B cell (primary cell): ENCODE measurements at regions not wholly inside any gene's neighbourhood (a gene's known extent, or its start where the extent isn't known, plus 50 kb on each side); places are given as distances from the start of the nearest gene placed in this dataset.

Source experiments
- ATAC-seq: fragments of 200-7000 bp; cut with Tn5 transposase; one replicate; pipeline ENCODE4 v1.10.0; 2021; ENCODE audit warnings: low read depth, mild to moderate bottlenecking, moderate number of reproducible peaks, moderate library complexity
- CTCF ChIA-PET: fragments of 350-600 bp; sonication (Branson Sonifier 250); formaldehyde crosslinking; loops from one replicate; lab custom pipeline; 2021; ENCODE audit warnings: antibody characterized with exemption, inconsistent platforms; lab: Charles Lee
- POLR2A ChIA-PET: fragments of 350-600 bp; sonication (Branson Sonifier 250); formaldehyde crosslinking; loops from one replicate; lab custom pipeline; 2021; ENCODE audit warnings: antibody characterized with exemption; lab: Charles Lee
- DNase-seq: peaks from one replicate; pipeline ENCODE4 v3.0.0; 2013
- H2AFZ ChIP-seq: 2 replicates; pipeline ENCODE4 v1.6.1; 2012; ENCODE audit warnings: mild to moderate bottlenecking, low read depth, low read length; ENCODE audit not compliant: insufficient read depth, poor library complexity, severe bottlenecking
- H3K27ac ChIP-seq, 2 donors: 1 replicate in 1 of 2; 2 replicates in 1 of 2; pipeline ENCODE4 v1.5.1; 2012 to 2013; ENCODE audit warnings: low read length in 2 of 2, mild to moderate bottlenecking in 2 of 2, moderate library complexity in 1 of 2
- H3K27me3 ChIP-seq, 4 experiments: fragments of 200-600 bp in 1 of 4; sonication (generic) in 1 of 4; replicated peaks in 1 of 4; 1 replicate in 2 of 4; 2 replicates in 2 of 4; pipeline versions ENCODE4 v1.6.1 to v1.7.0; 2013 to 2016; ENCODE audit warnings: low read length in 3 of 4, mild to moderate bottlenecking in 2 of 4, mixed read lengths in 1 of 4, moderate library complexity in 1 of 4; ENCODE audit not compliant: insufficient read depth in 4 of 4, control insufficient read depth in 3 of 4; ENCODE audit errors: control extremely low read depth in 1 of 4
- H3K36me3 ChIP-seq, 2 experiments: replicated peaks in 1 of 2; 1 replicate in 1 of 2; 2 replicates in 1 of 2; pipeline versions ENCODE4 v1.6.1 to v1.7.1; 2013; ENCODE audit warnings: low read length in 1 of 2; ENCODE audit not compliant: insufficient read depth in 2 of 2, control insufficient read depth in 1 of 2; ENCODE audit errors: control extremely low read depth in 1 of 2, extremely low read depth in 1 of 2
- H3K4me1 ChIP-seq, 2 donors: fragments of 200-600 bp in 1 of 2; sonication (generic) in 1 of 2; 1 replicate in 1 of 2; 2 replicates in 1 of 2; pipeline versions ENCODE4 v1.5.1 to v1.6.1; 2013 to 2017; ENCODE audit warnings: low read length in 2 of 2; ENCODE audit not compliant: control insufficient read depth in 2 of 2, insufficient read depth in 2 of 2
- H3K4me2 ChIP-seq: replicated peaks from 2 replicates; pipeline ENCODE3; 2012; ENCODE audit warnings: mild to moderate bottlenecking, low read depth, low read length; ENCODE audit not compliant: poor library complexity, severe bottlenecking
- H3K4me3 ChIP-seq, 5 experiments: fragments of 200-600 bp in 1 of 5; sonication (generic) in 1 of 5; 1 replicate in 3 of 5; 2 replicates in 2 of 5; pipeline versions ENCODE4 v1.5.1 to v1.7.0; 2011 to 2016; ENCODE audit warnings: low read length in 4 of 5, mild to moderate bottlenecking in 4 of 5, low read depth in 2 of 5, control low read depth in 1 of 5, moderate library complexity in 1 of 5; ENCODE audit not compliant: insufficient read depth in 1 of 5; ENCODE audit errors: control extremely low read depth in 1 of 5, extremely low read depth in 1 of 5
- H3K79me2 ChIP-seq: fragments of 200-600 bp; sonication (generic); one replicate; pipeline ENCODE4 v1.6.0; 2016; ENCODE audit warnings: low read length; ENCODE audit not compliant: control insufficient read depth, insufficient read depth
- H3K9ac ChIP-seq: fragments of 200-600 bp; sonication (generic); 2 replicates; pipeline ENCODE4 v1.6.1; 2017; ENCODE audit warnings: mild to moderate bottlenecking, low read length, moderate library complexity
- H3K9me3 ChIP-seq, 3 donors: one replicate each; pipeline versions ENCODE4 v1.6.1 to v1.7.1; 2013; ENCODE audit warnings: low read length in 2 of 3; ENCODE audit not compliant: control insufficient read depth in 2 of 3, insufficient read depth in 1 of 3; ENCODE audit errors: control extremely low read depth in 1 of 3
- H4K20me1 ChIP-seq: 2 replicates; pipeline ENCODE4 v1.6.0; 2012; ENCODE audit warnings: mild to moderate bottlenecking, low read length; ENCODE audit not compliant: insufficient read depth, control insufficient read depth, poor library complexity, severe bottlenecking
- H3K27ac Mint-ChIP-seq: one replicate; pipeline ENCODE4 v1.8.0; 2021; ENCODE audit warnings: mixed read lengths
- H3K27me3 Mint-ChIP-seq: one replicate; pipeline ENCODE4 v1.8.0; 2021; ENCODE audit warnings: mixed read lengths
- H3K4me1 Mint-ChIP-seq: one replicate; pipeline ENCODE4 v1.8.0; 2021; ENCODE audit warnings: mixed read lengths
- H3K4me3 Mint-ChIP-seq: one replicate; pipeline ENCODE4 v1.8.0; 2021; ENCODE audit warnings: mixed read lengths
- H3K9me3 Mint-ChIP-seq: one replicate; pipeline ENCODE4 v1.8.0; 2022; ENCODE audit warnings: mixed read lengths; ENCODE audit not compliant: insufficient read depth
- CTCF ChIP-seq: fragments of 200-600 bp; IDR thresholded peaks from one replicate; pipeline ENCODE4 v1.8.0; 2022; ENCODE audit warnings: antibody characterized with exemption, mild to moderate bottlenecking
- EZH2 ChIP-seq: IDR thresholded peaks from 2 replicates; pipeline ENCODE4 v1.6.1; 2012; ENCODE audit warnings: borderline replicate concordance, low read depth, mild to moderate bottlenecking, moderate library complexity, low read length; ENCODE audit not compliant: insufficient read depth, poor library complexity, severe bottlenecking
- WGBS: methylation state at CpG from one replicate; pipeline ENCODE4 v1.1.5; 2013; ENCODE audit warnings: missing lambda C conversion rate; ENCODE audit not compliant: insufficient coverage; 5-methylcytosine and 5-hydroxymethylcytosine counted together
- intact Hi-C: fragments of 100-400 bp; cut with micrococcal nuclease; formaldehyde crosslinking; loops from one replicate; pipeline ENCODE4 v1.10.0; 2022

GRCh38 chr3:22029480-22029879 lies 278.5 kb upstream of the ZNF385D start:
- Mint-ChIP-seq H3K27ac (no peak overlapping the region), H3K9me3 (peaks cover 6% of the 10 kb centered on the region), H3K4me3 (no peak overlapping the region), H3K27me3 (no peaks in the 10 kb centered on the region), H3K4me1 (no peaks in the 10 kb centered on the region)
- Histone ChIP-seq H4K20me1 (no peaks in the 10 kb centered on the region), H3K36me3 (no peaks in the 10 kb centered on the region), H3K4me1 (no peaks in the 10 kb centered on the region), H3K9ac (no peak overlapping the region), H3K4me3 (no peak overlapping the region), H3K27ac (no peak overlapping the region), H3K4me2 (no peak overlapping the region), H2AFZ (no peak overlapping the region), H3K9me3 (peaks cover 0 to 7% (median 0%) of the 10 kb centered on the region in 3 donors), H3K79me2 (no peaks in the 10 kb centered on the region), H3K27me3 (no peaks in the 10 kb centered on the region)
- POLR2A ChIA-PET: no interaction called here
- TF ChIP-seq CTCF: no peak
- CTCF ChIA-PET: no interaction called here
- ATAC-seq: no peak
- DNase-seq: no peak
- 95% methylated on average over 2 of the region's 4 CpGs for WGBS
- intact Hi-C loops: no loop called here

GRCh38 chr3:22039161-22039560 lies 288.2 kb upstream of the ZNF385D start:
- Histone ChIP-seq H2AFZ (no peak overlapping the region), H3K4me3 (no peak overlapping the region), H3K79me2 (no peaks in the 10 kb centered on the region), H3K4me1 (no peaks in the 10 kb centered on the region), H3K36me3 (no peaks in the 10 kb centered on the region), H3K4me2 (no peak overlapping the region), H3K27ac (no peak overlapping the region), H3K9ac (no peak overlapping the region), H3K9me3 (no peaks in the 10 kb centered on the region), H4K20me1 (no peaks in the 10 kb centered on the region), H3K27me3 (no peaks in the 10 kb centered on the region)
- Mint-ChIP-seq H3K27me3 (no peaks in the 10 kb centered on the region), H3K4me1 (no peaks in the 10 kb centered on the region), H3K27ac (no peak overlapping the region), H3K4me3 (no peak overlapping the region), H3K9me3 (peaks cover 2% of the 10 kb centered on the region)
- intact Hi-C loops: no loop called here
- no peak for TF ChIP-seq CTCF
- TF ChIP-seq EZH2: no peak
- ChIA-PET CTCF (no interaction called here), POLR2A (no interaction called here)
- ATAC-seq: no peak
- no peak for DNase-seq
